ENCODE measurements at regions not wholly inside any gene's neighbourhood (a gene's known extent, or its start where the extent isn't known, plus 50 kb on each side); places are given as distances from the start of the nearest gene placed in this dataset.

DNA sequence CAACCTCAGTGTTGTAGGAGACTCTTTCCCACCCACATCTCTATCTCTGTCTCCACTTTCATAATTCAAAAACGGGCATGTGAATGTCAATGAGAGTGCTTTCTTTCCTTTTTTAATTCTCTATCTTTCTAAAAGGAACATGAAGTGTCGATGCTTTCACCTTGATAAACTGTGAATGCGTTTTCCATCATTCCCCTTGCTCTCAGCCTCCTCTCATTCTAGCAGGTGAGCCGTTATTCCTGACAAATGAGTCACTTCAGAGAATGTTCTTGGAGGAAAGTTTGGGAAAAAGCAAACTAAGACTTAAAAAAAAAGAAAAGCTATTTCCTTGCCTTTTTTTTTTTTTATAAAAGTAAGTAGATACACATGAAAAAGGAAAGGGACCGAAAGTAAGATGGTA is 226.0 kb upstream of the C1orf87 start:
- Histone ChIP-seq H3K9ac (ENCODE audit: control insufficient read depth, extremely low read depth, insufficient read depth, low read length) (no peak overlapping the region), H3K9me1 (ENCODE audit: control insufficient read depth, extremely low read depth, insufficient read depth, low read length) (no peaks in the 10 kb centered on the region), H2AFZ (ENCODE audit: control insufficient read depth, low read length) (no peak overlapping the region), H3K79me2 (ENCODE audit: control insufficient read depth, insufficient read depth, low read length) (no peaks in the 10 kb centered on the region), H3K4me1 (ENCODE audit: control insufficient read depth, extremely low read depth, insufficient read depth, low read length) (peaks cover 8% of the 10 kb centered on the region), H4K20me1 (ENCODE audit: control insufficient read depth, extremely low read depth, insufficient read depth, low read length) (no peaks in the 10 kb centered on the region), H3K27ac (ENCODE audit: control insufficient read depth, insufficient read depth, low read length) (no peak overlapping the region), H3K4me2 (ENCODE audit: control insufficient read depth, extremely low read depth, insufficient read depth, low read depth, low read length) (no peak overlapping the region), H3K36me3 (ENCODE audit: control insufficient read depth in 2 of 2, extremely low read depth in 1 of 2, insufficient read depth in 2 of 2, low read length in 2 of 2) (no peaks in the 10 kb centered on the region), H3K9me3 (ENCODE audit: control insufficient read depth, low read depth, low read length) (no peaks in the 10 kb centered on the region), H3K27me3 (ENCODE audit: control insufficient read depth, extremely low read depth, insufficient read depth, low read length) (no peaks in the 10 kb centered on the region), H3K4me3 (ENCODE audit: control insufficient read depth in 2 of 3, extremely low read depth in 1 of 3, insufficient read depth in 2 of 3, low read depth in 1 of 3, low read length in 3 of 3) (no peak overlapping the region)
- dilution Hi-C loops (cut with MboI; ENCODE audit: extremely low pct_ligation_motif_present, low sequenced_read_pairs), result no loop called here
- DNase-seq (ENCODE audit: low read depth, low spot score), result no peak
- TF ChIP-seq EZH2 (IDR thresholded peaks at IDR 0.05; ENCODE audit: low read length), result no peak
- TF ChIP-seq, protein P1, sequence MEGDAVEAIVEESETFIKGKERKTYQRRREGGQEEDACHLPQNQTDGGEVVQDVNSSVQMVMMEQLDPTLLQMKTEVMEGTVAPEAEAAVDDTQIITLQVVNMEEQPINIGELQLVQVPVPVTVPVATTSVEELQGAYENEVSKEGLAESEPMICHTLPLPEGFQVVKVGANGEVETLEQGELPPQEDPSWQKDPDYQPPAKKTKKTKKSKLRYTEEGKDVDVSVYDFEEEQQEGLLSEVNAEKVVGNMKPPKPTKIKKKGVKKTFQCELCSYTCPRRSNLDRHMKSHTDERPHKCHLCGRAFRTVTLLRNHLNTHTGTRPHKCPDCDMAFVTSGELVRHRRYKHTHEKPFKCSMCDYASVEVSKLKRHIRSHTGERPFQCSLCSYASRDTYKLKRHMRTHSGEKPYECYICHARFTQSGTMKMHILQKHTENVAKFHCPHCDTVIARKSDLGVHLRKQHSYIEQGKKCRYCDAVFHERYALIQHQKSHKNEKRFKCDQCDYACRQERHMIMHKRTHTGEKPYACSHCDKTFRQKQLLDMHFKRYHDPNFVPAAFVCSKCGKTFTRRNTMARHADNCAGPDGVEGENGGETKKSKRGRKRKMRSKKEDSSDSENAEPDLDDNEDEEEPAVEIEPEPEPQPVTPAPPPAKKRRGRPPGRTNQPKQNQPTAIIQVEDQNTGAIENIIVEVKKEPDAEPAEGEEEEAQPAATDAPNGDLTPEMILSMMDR (optimal IDR thresholded peaks at IDR 0.05 in 1 of 3, IDR thresholded peaks at IDR 0.05 in 1 of 3, conservative IDR thresholded peaks at IDR 0.05 in 1 of 3; ENCODE audit: extremely low read depth in 1 of 3, insufficient read depth in 2 of 3, low read length in 3 of 3), result no peak
- FAIRE-seq, result no peak

DNA sequence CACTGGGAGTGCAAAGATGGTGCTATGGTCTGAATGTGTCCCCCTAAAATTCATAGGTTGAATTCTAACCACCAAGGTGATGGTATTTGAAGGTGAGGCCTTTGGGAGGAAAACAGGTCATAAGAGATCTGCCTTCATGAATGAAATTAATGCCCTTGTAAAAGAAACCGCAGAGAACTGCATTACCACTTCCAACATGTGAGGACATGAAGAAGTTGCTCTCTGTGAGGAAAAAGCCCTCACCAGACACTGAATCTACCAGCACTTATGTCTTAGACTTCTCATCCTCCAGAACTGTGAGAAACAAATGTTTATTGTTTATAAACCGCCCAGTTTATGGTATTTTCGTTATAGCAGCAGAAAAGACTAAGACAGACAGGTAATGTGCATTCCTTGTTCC is 224.7 kb upstream of the C1orf87 start:
- DNase-seq (ENCODE audit: low read depth, low spot score) (no peak), FAIRE-seq (no peak)
- no peaks in the 10 kb centered on the region for H3K36me3 ChIP-seq (ENCODE audit: control insufficient read depth in 2 of 2, extremely low read depth in 1 of 2, insufficient read depth in 2 of 2, low read length in 2 of 2)
- no peaks in the 10 kb centered on the region for H3K9me3 ChIP-seq (ENCODE audit: control insufficient read depth, low read depth, low read length)
- no peaks in the 10 kb centered on the region for H4K20me1 ChIP-seq (ENCODE audit: control insufficient read depth, extremely low read depth, insufficient read depth, low read length)
- H3K9me1 ChIP-seq (ENCODE audit: control insufficient read depth, extremely low read depth, insufficient read depth, low read length), result no peaks in the 10 kb centered on the region
- peaks cover 8% of the 10 kb centered on the region for H3K4me1 ChIP-seq (ENCODE audit: control insufficient read depth, extremely low read depth, insufficient read depth, low read length)
- no peaks in the 10 kb centered on the region for H3K27me3 ChIP-seq (ENCODE audit: control insufficient read depth, extremely low read depth, insufficient read depth, low read length)
- H2AFZ ChIP-seq (ENCODE audit: control insufficient read depth, low read length), result no peak overlapping the region
- H3K4me2 ChIP-seq (ENCODE audit: control insufficient read depth, extremely low read depth, insufficient read depth, low read depth, low read length), result peak overlapping the region; percentile 29
- peak overlapping the region in 1 of 3 experiments; percentile 6 for H3K4me3 ChIP-seq (ENCODE audit: control insufficient read depth in 2 of 3, extremely low read depth in 1 of 3, insufficient read depth in 2 of 3, low read depth in 1 of 3, low read length in 3 of 3)
- no peaks in the 10 kb centered on the region for H3K79me2 ChIP-seq (ENCODE audit: control insufficient read depth, insufficient read depth, low read length)
- dilution Hi-C loops (cut with MboI; ENCODE audit: extremely low pct_ligation_motif_present, low sequenced_read_pairs), result no loop called here
- H3K27ac ChIP-seq (ENCODE audit: control insufficient read depth, insufficient read depth, low read length), result no peak overlapping the region
- no peak overlapping the region for H3K9ac ChIP-seq (ENCODE audit: control insufficient read depth, extremely low read depth, insufficient read depth, low read length)
- TF ChIP-seq EZH2 (IDR thresholded peaks at IDR 0.05; ENCODE audit: low read length), result no peak
- TF ChIP-seq, protein P1 (optimal IDR thresholded peaks at IDR 0.05 in 1 of 3, IDR thresholded peaks at IDR 0.05 in 1 of 3, conservative IDR thresholded peaks at IDR 0.05 in 1 of 3; ENCODE audit: extremely low read depth in 1 of 3, insufficient read depth in 2 of 3, low read length in 3 of 3), result no peak

Measured in keratinocyte (primary cell).